HT-29 (cell line): ENCODE measurements at regions not wholly inside any gene's neighbourhood (a gene's known extent, or its start where the extent isn't known, plus 50 kb on each side); places are given as distances from the start of the nearest gene placed in this dataset.

ENCODE experiments used
- DNase-seq: peaks from one replicate; pipeline ENCODE4 v3.0.0-alpha.2; 2015; ENCODE audit warnings: low spot score

DNA sequence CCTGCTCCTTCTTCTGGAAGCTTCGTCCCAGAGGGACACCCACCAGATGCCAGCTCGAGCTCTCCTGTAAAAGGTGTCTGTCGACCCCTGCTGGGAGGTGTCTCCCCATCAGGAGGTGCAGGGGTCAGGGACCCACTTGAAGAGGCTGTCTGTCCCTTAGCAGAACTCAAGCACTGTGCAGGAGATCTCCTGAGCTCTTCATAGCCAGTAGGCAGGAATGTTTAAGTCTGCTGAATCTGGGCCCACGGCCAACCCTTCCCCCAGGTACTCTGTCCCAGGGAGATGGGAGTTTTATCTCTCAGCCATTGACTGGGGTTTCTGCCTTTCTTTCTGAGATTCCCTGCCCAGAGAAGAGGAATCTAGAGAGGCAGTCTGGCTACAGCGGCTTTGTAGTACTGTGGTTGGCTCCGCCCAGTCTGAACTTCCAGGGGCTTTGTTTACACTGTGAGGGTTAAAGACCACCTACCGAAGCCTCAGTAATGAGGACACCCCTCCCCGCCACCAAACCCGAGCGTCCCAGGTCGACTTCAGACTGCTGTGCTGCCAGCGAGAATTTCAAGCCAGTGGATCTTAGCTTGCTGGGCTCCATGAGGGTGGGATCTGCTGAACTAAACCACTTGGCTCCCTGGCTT, 1383.0 kb upstream of the TENM3 start:
- no peak for DNase-seq

DNA sequence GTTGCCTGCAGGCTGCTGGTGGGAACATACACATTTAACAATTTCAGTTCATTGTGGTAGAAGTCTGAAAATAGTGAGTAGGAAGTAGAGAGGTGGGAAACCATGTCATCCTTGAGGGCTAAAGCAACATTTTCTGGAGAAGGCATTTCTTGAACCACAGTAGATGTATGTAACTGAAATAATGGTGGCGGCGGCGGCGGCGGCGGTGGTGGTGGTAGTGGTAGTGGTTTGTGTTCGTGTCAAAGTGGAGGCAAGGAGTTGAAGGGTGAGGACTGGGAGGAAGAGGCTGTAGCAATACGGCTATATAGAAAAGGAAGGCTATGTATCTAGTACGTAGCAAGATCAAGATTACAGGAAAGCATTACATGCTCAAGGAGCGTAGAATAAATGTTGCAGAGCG, 1381.6 kb upstream of the TENM3 start:
- no peak for DNase-seq

- no peak for DNase-seq
Measured at GRCh38 chr4:180866933-180867643, 1376.1 kb upstream of the TENM3 start.

DNA sequence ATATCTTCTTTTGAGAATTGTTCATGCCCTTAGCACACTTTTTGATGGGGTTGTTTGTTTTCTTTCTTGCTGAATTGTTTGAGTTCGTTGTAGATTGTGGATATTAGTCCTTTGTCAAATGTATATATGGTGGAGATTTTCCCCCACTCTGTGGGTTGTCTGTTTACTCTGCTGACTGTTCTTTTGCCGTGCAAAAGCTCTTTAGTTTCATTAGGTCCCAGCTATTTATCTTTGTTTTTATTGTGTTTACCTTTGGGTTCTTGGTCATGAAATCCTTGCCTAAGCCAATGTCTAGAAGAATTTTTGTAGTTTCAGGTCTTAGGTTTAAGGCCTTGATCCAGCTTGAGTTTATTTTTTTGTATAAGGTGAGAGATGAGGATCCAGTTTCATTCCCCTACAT, 1372.6 kb upstream of the TENM3 start:
- no peak for DNase-seq

DNA sequence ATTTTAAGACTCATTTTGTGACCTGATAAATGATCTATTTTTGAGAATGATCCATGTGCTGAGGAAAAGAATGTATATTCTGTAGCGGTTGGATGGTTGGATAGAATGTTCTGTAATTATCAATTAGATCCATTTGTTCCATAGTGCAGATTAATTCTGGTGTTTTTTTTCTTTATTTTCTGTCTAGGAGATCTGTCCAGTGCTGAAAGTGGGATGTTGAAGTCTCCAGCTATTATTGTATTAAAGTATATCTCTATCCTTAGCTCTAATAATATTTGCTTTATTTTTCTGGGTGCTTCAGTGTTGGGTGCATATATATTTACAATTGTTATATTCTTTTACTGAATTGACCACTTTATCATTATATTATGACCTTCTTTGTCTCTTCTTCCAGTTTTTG, 1344.9 kb upstream of the TENM3 start:
- no peak for DNase-seq

GRCh38 chr4:180900781-180901180, 1342.4 kb upstream of the TENM3 start:
- no peak for DNase-seq

- peak; percentile 13 for DNase-seq
Measured at GRCh38 chr4:180909279-180909678, 1333.9 kb upstream of the TENM3 start.

- DNase-seq: no peak
Measured at GRCh38 chr4:180913750-180914149, 1329.5 kb upstream of the TENM3 start.

DNA sequence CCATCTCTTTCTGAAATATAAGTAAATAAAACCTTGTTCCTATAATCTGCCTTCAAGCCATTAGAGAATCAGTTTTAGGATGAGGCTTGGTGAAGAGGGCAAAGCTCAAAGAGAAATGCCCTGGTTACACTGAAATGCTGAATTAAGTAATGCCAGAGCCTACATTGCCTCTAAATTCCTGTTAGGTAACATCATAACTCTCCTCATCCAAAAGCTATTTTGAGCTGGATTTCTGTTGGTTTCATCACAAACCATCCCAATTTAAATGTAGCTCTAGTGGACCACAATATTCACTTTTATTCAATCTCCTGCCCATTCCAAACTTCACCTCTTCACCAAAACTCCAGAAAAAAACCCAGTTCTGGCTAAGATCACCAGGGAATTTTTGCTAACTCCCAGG, 1319.7 kb upstream of the TENM3 start:
- DNase-seq: no peak

DNA sequence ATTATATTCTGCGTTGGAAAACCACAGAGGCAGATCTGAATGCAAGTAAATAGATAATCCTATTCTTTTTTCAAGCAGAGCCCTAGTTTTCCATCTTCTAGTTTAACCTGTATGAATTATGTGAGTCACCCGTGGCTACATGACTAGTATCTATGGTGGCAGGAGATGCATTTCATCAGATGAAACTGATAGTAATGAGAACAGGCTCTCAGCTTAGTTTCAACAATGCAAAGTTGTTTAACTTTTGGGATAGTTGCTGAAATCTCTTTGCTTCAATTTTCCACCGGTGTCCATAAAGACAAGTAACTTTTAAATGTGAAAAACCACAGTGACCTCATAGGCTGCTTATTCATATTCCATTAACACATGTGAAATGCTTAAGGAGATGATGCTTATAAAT, 1317.4 kb upstream of the TENM3 start:
- no peak for DNase-seq

GRCh38 chr4:180926277-180926676, 1316.9 kb upstream of the TENM3 start:
- DNase-seq: no peak

GRCh38 chr4:180932370-180933001, 1310.7 kb upstream of the TENM3 start:
- DNase-seq: no peak

- DNase-seq: no peak
Measured at GRCh38 chr4:180937083-180937482, 1306.1 kb upstream of the TENM3 start.

DNA sequence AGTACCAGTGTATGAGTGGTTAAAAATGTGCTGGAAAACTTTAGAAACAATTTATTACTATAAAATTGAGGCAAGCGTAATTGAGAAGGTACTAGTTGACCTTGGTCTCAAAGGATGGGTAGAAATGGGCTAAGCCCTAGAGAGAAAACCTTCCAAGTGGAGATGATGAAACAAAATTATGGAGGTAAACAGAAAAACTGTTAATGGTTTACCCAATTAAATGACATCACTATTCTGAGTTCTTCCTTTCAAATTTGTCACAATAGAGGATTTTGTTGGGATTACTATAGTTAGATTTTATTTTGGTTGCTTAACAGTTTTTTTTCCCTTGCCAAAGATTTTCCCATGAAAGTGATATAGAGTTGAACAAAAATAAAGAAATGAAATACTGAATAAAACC, 1302.5 kb upstream of the TENM3 start:
- DNase-seq: no peak

DNA sequence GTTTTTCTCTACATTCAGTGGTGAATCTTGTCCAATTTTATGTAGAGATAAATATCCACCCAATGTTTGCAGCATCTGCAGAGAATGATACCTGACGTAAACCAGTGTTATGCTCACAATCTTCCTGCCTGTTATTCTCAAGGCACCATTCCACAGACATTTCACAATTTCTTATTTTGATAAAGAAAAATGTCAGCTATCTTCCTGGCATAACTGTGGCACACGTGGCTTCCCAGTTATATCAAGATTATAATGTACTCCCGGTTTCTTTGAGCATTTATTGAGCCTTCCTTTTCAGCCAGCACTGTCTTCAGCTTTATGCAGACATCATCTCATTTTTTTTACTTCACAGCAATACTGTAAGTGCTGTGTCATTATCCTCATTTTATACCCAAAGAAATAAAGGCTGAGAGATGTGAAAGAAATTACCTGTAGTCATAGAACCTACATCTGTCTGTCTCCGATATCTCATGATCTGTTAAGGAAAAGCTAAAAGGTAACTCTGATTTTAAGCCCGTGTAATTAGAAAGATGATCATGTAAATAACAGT, 1300.8 kb upstream of the TENM3 start:
- DNase-seq: no peak

DNA sequence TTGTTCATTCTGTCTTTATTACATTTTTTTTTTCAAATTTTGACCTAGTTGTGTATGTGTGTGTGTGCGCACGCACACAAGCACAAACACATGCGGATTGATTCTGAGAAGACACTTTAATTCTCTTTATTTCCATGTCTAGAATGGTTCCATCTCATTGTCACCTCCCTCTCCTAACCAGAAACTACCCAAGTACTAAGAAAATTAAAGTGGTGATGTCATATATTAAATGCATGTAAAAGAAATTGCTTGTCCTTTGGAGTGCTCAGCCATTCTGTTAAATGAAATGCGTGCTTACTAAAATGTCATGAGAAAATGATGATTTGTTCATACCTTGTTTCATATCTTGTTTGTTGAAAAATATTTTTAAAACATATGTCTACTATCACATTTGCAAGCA, 1297.0 kb upstream of the TENM3 start:
- no peak for DNase-seq

DNA sequence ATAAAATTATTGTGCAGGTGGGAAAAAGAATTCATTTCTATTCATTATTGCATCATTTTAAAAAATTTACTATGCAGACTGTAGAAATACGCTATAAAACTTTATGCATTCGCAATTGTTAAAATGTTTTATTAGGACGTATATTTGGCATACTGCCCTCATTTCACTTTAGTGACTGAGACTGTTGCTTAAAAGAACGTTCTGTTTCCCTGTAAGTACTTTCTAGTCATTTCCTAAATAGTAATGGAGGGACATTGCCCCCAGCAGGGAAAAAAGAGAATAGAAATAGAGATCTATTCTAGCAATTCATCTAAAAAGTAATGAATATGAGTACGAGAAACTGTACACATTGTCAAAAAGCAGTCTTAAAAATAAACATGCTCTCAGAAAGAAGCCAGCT, 1295.8 kb upstream of the TENM3 start:
- DNase-seq: no peak

- DNase-seq: no peak
Measured at GRCh38 chr4:180949424-180950213, 1293.6 kb upstream of the TENM3 start.

- no peak for DNase-seq
Measured at GRCh38 chr4:180950377-180950776, 1292.8 kb upstream of the TENM3 start.

DNA sequence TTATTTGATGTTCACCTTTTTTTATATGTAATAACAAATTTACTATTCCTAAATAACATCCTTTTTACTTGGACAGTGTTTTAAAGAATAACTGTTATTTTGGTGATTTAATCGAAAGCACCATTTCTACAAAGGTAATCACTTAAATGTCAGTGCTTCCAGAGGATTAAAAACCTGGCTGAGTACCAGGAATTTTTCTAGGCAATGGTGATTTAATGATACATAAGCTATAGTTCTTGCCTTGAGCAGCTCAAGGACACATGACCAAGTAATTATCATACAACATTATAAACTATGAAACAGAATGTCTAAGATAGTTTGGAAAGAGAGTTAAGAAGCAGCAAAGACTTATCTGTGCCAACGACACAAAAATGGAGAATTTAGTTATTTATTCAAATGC, 1291.9 kb upstream of the TENM3 start:
- no peak for DNase-seq

GRCh38 chr4:180953572-180953971, 1289.6 kb upstream of the TENM3 start:
- no peak for DNase-seq
